Dedifferentiated amniotic fluid mesenchymal stem cell (primary cell): ENCODE measurements at regions not wholly inside any gene's neighbourhood (a gene's known extent, or its start where the extent isn't known, plus 50 kb on each side); places are given as distances from the start of the nearest gene placed in this dataset.
A peak's percentile ranks its signal among the peaks of the same experiment; 100 is the strongest.
"Not testable (repeated sequence)": the region's sequence is repeated elsewhere in the genome, so short reads cannot be mapped to it uniquely, and the experiment has no call there.

Experiments used
- DNase-seq: peaks from one replicate; pipeline ENCODE4 v3.0.0-alpha.2; 2016; ENCODE audit errors: extremely low spot score

- no peak for DNase-seq
Measured at GRCh38 chr3:147471741-147472140, 62.6 kb downstream of the ZIC1 start.

- DNase-seq: no peak
Measured at GRCh38 chr3:147472846-147473245, 63.7 kb downstream of the ZIC1 start.

- DNase-seq: no peak
Measured at GRCh38 chr3:147483145-147483544, 74.0 kb downstream of the ZIC1 start.

- DNase-seq: no peak
Measured at GRCh38 chr3:147483578-147483977, 74.4 kb downstream of the ZIC1 start.

GRCh38 chr3:147493065-147493464 is 83.9 kb downstream of the ZIC1 start:
- no peak for DNase-seq

GRCh38 chr3:147493666-147494065 is 84.5 kb downstream of the ZIC1 start:
- DNase-seq: no peak

- DNase-seq: no peak
Measured at GRCh38 chr3:147497286-147497685, 88.1 kb downstream of the ZIC1 start.

- no peak for DNase-seq
Measured at GRCh38 chr3:147507638-147508286, 98.6 kb downstream of the ZIC1 start.

GRCh38 chr3:147509448-147509847 is 100.3 kb downstream of the ZIC1 start:
- DNase-seq: no peak

GRCh38 chr3:147513785-147514184 is 104.6 kb downstream of the ZIC1 start:
- DNase-seq: no peak

- no peak for DNase-seq
Measured at GRCh38 chr3:147514366-147515160, 105.4 kb downstream of the ZIC1 start.

GRCh38 chr3:147518465-147518864 is 109.3 kb downstream of the ZIC1 start:
- no peak for DNase-seq

GRCh38 chr3:147521646-147522045 is 112.5 kb downstream of the ZIC1 start:
- peak; percentile 62 for DNase-seq

GRCh38 chr3:147522780-147523179 is 113.6 kb downstream of the ZIC1 start:
- DNase-seq: not testable (repeated sequence)

- no peak for DNase-seq
Measured at GRCh38 chr3:147529551-147529950, 120.4 kb downstream of the ZIC1 start.

GRCh38 chr3:147538034-147538433 is 128.9 kb downstream of the ZIC1 start:
- DNase-seq: no peak

- no peak for DNase-seq
Measured at GRCh38 chr3:147540921-147541320, 131.8 kb downstream of the ZIC1 start.

GRCh38 chr3:147544290-147544689 is 135.1 kb downstream of the ZIC1 start:
- DNase-seq: no peak

- no peak for DNase-seq
Measured at GRCh38 chr3:147551491-147551890, 142.3 kb downstream of the ZIC1 start.

GRCh38 chr3:147554332-147554731 is 145.2 kb downstream of the ZIC1 start:
- no peak for DNase-seq

- DNase-seq: no peak
Measured at GRCh38 chr3:147572970-147573340, 163.8 kb downstream of the ZIC1 start.

- DNase-seq: no peak
Measured at GRCh38 chr3:147574621-147575020, 165.5 kb downstream of the ZIC1 start.

- DNase-seq: no peak
Measured at GRCh38 chr3:147575391-147575790, 166.2 kb downstream of the ZIC1 start.
